NCI-H345 (cell line): ENCODE measurements at regions not wholly inside any gene's neighbourhood (a gene's known extent, or its start where the extent isn't known, plus 50 kb on each side); places are given as distances from the start of the nearest gene placed in this dataset.

Source experiments
- DNase-seq: peaks from one replicate; lab custom pipeline; 2025; lab: John Stamatoyannopoulos, UW

DNA sequence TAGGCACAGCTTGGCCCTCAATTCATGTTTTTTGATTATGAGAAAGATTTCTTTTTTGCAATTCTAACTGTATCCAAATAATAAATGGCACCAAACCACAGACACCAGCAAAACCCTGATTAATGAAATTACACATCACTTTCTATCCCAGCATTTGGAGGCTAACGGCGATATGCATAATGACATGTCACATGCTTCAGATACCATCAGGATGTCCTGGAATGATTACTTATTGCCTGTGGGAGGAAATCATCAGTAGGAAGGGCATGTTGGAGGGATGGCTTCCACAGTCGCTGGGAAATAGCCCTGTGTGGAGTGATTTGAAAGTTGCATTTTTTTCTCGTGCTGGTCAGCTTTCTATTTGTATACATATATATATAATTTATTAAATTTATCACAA is 121.7 kb downstream of the CMPK2 start:
- no peak for DNase-seq

DNA sequence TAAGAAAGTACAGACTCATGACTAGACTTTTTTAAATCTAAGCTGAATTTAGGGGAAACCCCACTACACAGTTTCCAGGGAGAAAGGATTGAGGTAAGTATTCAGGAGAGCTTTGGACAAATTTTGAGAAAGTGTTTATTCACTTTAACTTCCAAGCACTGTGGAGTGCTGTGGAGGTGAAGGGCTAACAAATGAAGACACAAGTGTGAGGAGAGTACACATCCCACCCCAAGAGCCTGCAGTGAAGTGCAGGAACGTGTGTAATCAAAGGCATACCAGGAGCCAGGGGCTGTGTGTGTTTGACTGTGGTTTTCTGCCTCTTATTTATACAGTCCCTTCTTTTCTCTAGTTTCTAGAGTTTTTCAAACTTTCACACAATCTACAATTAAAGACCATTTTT is 118.3 kb downstream of the CMPK2 start:
- no peak for DNase-seq

DNA sequence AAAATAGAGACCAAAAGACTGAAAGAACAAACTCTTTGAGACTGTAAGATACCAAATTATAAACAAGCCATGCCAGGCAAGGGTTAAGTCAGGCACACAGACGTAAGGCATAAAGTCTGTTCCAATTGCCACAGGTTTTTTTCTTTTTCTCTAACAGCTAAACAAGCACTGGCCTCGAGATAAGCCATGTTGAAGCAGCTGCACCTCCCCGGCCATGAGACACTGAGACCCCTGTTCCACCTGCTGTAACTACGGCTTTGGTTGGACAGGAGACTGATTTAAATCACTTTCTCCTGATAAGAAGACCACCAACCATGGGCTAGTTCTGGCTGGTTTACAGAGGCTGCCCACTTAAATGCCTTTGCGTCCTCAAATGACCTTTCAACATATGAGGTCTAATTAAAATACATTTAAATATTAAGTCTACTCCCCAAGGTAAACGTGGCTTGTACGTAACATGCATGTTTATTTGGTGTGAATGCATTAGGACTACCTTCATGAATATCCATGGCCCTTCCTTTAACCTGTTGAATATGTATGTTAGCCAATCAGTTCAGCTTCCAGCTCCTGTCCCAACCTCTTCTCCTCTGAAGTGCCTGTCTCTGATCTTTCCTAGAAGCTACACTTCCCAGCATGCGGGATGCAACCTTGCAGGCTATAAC is 117.2 kb downstream of the CMPK2 start:
- no peak for DNase-seq

DNA sequence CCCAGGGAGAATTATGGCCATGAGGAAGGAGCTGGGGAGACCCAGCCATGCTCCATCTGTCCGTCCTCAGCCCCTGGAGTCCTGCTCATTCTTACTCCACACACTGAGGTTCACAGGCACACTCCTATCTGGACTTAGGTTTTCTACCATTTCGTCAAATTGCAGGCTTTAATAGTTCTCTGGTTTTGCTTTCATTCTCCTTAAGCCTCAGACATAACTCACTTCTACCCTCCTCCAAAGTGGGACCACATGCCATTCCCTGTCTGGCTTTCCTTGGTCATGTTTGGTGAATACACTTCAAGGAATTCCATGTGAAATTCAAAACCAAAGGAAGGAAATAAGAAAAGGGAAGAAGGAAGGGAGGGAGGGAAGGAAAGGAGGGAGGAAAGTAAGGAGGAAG is 115.7 kb downstream of the CMPK2 start:
- DNase-seq = no peak

- DNase-seq = no peak
Measured at GRCh38 chr2:6750411-6751158, 115.1 kb downstream of the CMPK2 start.

- no peak for DNase-seq
Measured at GRCh38 chr2:6754419-6754818, 111.3 kb downstream of the CMPK2 start.

DNA sequence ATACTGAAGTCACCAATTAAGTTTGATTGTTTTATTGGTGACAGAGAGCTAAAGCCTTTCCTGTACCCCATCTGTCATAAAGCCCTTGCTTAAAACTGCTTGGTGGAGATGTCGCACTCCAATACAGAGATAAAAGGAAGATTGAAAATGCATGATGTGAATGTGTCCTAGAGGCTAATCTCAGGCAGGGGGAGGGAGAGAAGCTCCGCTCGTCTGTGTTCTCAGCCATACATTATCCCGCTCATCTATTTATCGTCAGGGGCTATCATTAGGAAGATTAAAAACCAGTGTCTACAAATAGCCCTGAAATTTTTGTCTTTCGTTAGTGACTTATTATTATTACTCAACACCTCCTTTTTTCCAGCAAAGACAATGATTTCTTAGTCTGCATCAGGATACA is 110.3 kb downstream of the CMPK2 start:
- no peak for DNase-seq

- no peak for DNase-seq
Measured at GRCh38 chr2:6757215-6757614, 108.5 kb downstream of the CMPK2 start.

DNA sequence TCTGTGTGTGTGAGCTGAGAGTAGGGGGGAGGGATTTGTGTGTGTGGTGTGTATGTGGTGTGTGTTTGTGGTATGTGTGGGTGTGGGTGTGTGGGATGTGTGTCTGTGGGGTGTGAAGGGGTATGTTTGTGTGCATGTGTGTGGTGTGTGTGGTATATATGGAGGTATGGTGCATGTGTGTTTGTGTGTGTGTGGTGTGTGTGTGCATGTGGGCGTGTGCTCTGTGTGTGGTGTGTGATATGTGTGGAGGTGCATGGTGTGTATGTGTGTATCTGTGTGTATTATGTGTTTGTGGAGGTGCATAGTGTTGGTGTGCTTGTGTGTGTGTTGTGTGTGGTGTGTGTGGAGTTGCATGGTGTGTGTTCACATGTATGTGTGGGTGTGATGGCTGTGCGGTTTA is 106.0 kb downstream of the CMPK2 start:
- DNase-seq = no peak

DNA sequence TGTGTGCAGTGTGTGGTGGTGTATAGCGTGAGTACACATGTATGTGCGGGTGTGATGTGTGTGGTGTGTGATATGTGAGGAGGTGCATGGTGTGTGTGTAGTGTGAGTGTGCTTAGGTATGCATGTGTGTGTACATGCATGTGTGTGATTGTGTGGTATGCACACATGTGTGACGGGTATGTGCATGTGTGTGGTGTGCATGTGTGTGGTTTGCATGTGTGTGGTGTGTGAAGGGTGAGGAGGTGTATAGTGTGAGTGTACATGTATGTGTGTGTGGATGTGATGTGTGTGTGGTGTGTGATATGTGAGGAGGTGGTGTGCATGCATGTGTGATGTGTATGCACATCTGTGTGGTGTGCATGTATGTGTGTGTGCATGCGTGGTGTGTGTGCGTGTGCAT is 105.6 kb downstream of the CMPK2 start:
- no peak for DNase-seq

- DNase-seq = peak; percentile 84
Measured at GRCh38 chr2:6764968-6765723, 100.6 kb downstream of the CMPK2 start.

DNA sequence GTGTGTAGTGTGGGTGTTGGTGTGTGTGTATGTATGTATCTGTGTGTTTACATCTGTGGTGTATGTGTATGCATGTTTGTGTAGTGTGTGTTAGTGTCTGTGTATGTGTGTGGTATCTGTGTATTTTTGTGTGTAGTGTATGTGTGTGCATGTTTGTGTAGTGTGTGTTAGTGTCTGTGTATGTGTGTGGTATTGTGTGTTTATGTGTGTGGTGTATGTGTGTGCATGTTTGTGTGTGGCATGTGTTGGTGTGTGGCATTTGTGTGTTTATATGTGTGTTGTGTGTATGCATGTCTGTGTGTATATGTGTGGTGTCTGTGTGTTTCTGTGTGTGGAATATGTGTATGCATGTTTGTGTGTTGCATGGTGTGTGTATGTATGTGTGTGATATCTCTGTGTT is 96.4 kb downstream of the CMPK2 start:
- no peak for DNase-seq

GRCh38 chr2:6770006-6770405 is 95.7 kb downstream of the CMPK2 start:
- no peak for DNase-seq

DNA sequence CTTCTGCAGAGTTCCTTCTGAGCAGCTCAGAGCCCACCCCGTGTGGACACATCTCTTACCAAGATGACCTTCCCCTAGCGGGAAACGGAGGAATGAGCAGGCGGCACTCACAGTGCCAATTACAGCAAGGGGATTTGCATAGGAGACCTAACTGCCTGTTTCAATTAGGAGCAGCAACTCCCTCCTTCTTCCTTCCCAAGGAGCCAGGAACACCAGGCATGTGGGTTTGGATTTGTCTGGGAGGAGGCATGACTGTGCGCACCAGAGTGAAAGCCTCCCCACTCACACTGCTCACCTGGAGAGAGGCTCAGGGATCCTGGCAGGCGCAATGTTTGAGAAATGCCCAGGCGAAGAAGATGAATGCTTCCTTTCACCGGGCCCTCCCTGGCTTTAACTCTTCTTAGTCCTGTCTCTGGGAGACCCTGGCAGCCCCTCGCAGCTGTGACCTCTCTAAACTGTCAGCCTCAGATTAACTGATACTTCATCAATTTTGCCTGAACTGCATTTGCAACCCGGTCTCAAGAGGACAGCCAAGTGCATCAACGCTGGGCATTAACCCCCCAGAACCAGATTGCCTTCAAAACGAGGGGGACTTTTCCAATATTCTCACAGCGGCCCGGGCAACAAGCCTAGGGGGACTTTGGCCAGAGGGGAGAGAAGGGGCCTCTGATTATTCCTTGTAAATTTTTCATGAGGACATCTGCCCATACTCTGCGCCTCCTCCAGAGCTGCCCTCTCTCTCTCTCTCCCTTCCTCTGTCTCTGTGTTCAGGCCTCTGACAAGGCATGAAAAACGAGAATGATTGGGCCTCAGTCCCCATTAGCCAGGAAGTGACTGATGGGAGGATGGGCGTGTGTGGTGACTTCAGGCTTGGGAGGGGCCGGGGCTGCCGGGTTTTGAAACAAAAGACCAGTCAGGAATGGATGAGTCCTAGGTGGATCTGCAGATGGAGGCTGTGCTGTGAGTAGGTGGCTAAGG is 93.8 kb downstream of the CMPK2 start:
- peak; percentile 38 for DNase-seq

DNA sequence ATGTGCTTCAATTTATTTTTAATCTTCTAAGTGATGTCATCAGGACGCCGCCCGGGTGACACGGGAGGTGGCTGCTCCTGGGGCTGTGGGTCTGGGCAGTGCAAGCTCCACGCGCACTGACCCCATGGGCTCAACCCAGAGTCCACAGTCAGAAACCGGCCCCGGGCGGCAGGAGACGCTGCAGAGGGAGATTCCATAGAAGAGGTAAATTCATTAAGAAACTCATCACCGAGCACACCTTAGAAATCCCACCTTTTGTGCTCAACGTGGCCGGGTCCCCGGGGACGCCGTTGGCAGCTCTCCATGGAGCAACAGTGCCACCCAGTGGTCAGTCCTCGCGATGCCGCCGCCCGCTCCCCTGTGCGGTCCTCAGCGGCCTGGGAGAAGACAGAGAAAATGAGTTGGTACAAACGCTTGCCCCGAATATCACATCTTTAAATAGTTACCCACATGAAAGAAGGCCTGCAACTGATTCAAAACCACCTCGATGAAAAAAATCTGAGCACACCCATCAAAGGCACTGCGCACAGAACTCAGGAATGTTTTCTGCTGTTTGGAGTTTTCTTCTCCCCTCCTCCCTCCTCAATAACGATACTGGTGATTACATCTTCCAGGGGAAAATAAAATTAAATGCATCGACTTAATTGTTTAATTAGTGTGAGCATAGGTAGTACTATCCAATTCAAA is 92.6 kb downstream of the CMPK2 start:
- DNase-seq = peak; percentile 71

GRCh38 chr2:6773694-6774044 is 92.0 kb downstream of the CMPK2 start:
- no peak for DNase-seq

DNA sequence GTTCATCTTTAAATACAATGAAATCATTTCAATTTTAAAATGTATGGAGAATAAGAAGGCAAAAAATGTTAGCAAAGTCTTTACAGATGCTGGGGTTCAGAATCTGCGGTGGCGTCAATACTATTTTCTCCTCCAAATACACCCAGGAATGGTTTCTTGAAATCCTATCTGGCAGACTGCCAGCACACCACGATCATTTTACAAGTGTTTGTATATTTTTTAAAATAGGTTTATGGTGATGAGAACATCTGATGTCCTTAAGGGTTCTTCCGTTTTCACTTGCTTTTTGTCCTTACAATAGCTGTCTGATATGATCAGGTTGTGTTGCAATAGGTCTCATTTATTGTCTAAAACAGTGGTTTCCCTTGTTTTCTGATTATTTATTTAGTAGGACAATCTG is 89.6 kb downstream of the CMPK2 start:
- no peak for DNase-seq

- DNase-seq = no peak
Measured at GRCh38 chr2:6777626-6778025, 88.1 kb downstream of the CMPK2 start.

DNA sequence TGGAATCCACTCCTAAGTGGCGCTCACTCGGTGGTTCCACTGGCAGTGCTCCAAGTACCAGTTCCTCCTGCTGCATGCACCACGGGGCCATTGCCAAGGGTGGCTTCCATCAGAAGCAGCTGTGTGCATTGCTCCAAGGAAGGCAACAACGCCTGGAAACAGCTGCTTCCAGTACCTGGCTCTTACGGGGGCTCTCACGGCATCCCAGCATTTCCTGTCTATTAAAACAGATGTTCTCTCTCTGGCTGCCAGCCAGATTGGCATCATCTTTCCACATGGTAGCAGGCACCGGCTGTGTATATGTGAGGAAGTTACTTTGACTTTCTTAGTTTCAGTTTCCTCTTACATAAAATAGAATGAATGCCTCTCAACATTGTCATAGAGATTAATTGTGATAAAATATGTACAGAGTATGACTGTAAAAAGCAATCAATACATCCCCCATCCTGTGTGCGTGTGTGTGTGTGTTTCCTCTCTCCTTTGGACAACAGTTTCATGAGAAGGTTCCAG is 84.9 kb downstream of the CMPK2 start:
- peak; percentile 89 for DNase-seq

DNA sequence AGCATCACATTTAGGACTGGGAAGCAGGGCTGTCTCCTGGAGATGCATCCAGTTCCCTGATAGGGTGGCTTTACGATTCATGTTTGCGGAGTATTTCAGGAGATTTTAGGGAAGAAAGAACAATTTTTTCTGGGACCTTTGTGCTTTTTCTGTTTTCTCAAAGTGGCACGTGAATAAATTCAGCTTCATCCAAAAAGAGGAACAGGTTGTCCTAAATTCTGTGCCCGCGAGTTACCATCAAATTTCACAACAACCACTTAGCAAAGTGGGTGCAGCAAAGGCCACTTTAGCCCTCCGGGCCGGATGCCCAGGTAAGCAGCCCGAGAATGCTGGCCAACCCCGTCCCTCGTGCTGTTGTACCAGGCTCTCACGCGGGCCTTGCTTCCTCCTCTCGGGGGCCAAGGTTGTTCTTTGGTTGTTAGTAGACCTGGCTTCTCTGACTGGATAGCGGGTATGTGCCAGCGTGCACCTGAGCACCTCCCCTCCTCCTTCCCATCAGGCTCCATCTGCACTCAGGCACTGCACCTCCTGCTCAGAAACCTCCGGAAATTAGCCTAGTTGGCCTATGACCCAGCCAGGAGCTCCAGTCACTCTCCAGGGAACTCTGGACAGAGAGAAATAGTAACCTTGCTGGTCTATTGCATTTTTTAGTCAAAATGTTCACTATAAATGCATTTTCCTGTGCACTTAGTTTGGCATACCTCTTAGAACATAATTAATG is 83.0 kb downstream of the CMPK2 start:
- DNase-seq = no peak

DNA sequence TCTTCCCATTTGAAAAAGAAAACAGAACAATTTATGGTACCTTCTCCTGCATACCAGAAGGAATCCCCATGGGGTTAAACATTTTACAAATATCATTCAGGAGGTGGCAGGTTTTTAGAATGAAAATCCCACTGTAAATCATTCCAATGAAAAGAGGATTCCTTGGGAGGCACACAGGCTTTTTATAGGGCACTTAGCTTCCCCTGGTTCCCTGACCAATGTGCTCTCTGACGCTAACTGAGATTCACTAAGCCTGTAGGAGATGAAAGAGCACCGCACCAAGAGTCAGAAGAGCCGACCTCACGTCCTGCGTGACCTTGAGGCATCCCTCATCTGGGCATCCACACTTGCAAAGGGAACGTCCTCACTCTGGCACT is 82.5 kb downstream of the CMPK2 start:
- DNase-seq = no peak
